Mesenchymal stem cell (in vitro differentiated cells and primary cell): ENCODE measurements at regions not wholly inside any gene's neighbourhood (a gene's known extent, or its start where the extent isn't known, plus 50 kb on each side); places are given as distances from the start of the nearest gene placed in this dataset.

Experiments
- DNase-seq: peaks from one replicate; pipeline ENCODE4 v3.0.0-alpha.2; 2013
- H2AFZ ChIP-seq: one replicate; pipeline ENCODE4 v1.6.1; 2013; ENCODE audit warnings: low read depth, mild to moderate bottlenecking, control low read depth, inconsistent platforms, low read length, moderate library complexity
- H2AK5ac ChIP-seq: 2 replicates; pipeline ENCODE4 v1.6.1; 2013; ENCODE audit warnings: low read length, moderate library complexity, mild to moderate bottlenecking, inconsistent platforms; ENCODE audit not compliant: severe bottlenecking
- H2BK120ac ChIP-seq: one replicate; pipeline ENCODE4 v1.6.1; 2013; ENCODE audit warnings: low read depth, mild to moderate bottlenecking, inconsistent platforms, low read length, moderate library complexity
- H2BK12ac ChIP-seq, 2 experiments: one replicate each; pipeline ENCODE4 v1.6.1; 2013; ENCODE audit warnings: inconsistent platforms in 2 of 2, low read length in 2 of 2, mild to moderate bottlenecking in 2 of 2, moderate library complexity in 2 of 2, control low read depth in 1 of 2
- H2BK15ac ChIP-seq: one replicate; pipeline ENCODE4 v1.6.1; 2013; ENCODE audit warnings: mild to moderate bottlenecking, low read depth, inconsistent platforms; ENCODE audit not compliant: poor library complexity, severe bottlenecking
- H2BK5ac ChIP-seq: 2 replicates; pipeline ENCODE4 v1.6.1; 2013; ENCODE audit warnings: low read depth, mild to moderate bottlenecking, low read length, control low read depth, inconsistent platforms; ENCODE audit not compliant: poor library complexity, severe bottlenecking
- H3K14ac ChIP-seq, 2 experiments: one replicate each; pipeline ENCODE4 v1.6.1; 2013; ENCODE audit warnings: inconsistent platforms in 2 of 2, low read length in 2 of 2, control low read depth in 1 of 2, mild to moderate bottlenecking in 1 of 2, moderate library complexity in 1 of 2
- H3K18ac ChIP-seq, 2 experiments: one replicate each; pipeline ENCODE4 v1.6.1; 2013; ENCODE audit warnings: inconsistent platforms in 2 of 2, low read length in 2 of 2, control low read depth in 1 of 2, low read depth in 1 of 2, mild to moderate bottlenecking in 1 of 2
- H3K23ac ChIP-seq, 2 experiments: one replicate each; pipeline ENCODE4 v1.6.1; 2013; ENCODE audit warnings: inconsistent platforms in 2 of 2, low read length in 2 of 2, mild to moderate bottlenecking in 2 of 2, moderate library complexity in 2 of 2, control low read depth in 1 of 2
- H3K27ac ChIP-seq: 2 replicates; pipeline ENCODE4 v1.5.1; 2013; ENCODE audit warnings: mild to moderate bottlenecking, moderate library complexity, low read length, control low read depth, inconsistent platforms; ENCODE audit not compliant: poor library complexity, severe bottlenecking
- H3K27me3 ChIP-seq, 2 experiments: 2 replicates each; pipeline versions ENCODE4 v1.6.1 to v1.7.0; 2013; ENCODE audit warnings: low read length in 2 of 2, mild to moderate bottlenecking in 2 of 2, moderate library complexity in 2 of 2, control low read depth in 1 of 2, inconsistent platforms in 1 of 2; ENCODE audit not compliant: control insufficient read depth in 1 of 2, insufficient read depth in 1 of 2
- H3K36me3 ChIP-seq, 2 experiments: 2 replicates each; pipeline versions ENCODE4 v1.6.1 to v1.7.0; 2013; ENCODE audit warnings: low read length in 2 of 2, control low read depth in 1 of 2, inconsistent platforms in 1 of 2, low read depth in 1 of 2, mild to moderate bottlenecking in 1 of 2; ENCODE audit not compliant: insufficient read depth in 2 of 2, control insufficient read depth in 1 of 2
- H3K4ac ChIP-seq, 2 experiments: one replicate each; pipeline ENCODE4 v1.6.1; 2013; ENCODE audit warnings: inconsistent platforms in 2 of 2, low read length in 2 of 2, mild to moderate bottlenecking in 2 of 2, moderate library complexity in 2 of 2, control low read depth in 1 of 2, low read depth in 1 of 2
- H3K4me1 ChIP-seq: 2 replicates; pipeline ENCODE4 v1.6.1; 2013; ENCODE audit warnings: low read depth, low read length, control low read depth; ENCODE audit not compliant: control insufficient read depth, insufficient read depth
- H3K4me2 ChIP-seq: 2 replicates; pipeline ENCODE4 v1.6.1; 2013; ENCODE audit warnings: low read length, mild to moderate bottlenecking, inconsistent platforms; ENCODE audit not compliant: poor library complexity, severe bottlenecking
- H3K4me3 ChIP-seq, 2 experiments: 2 replicates each; pipeline versions ENCODE4 v1.5.1 to v1.7.0; 2013; ENCODE audit warnings: low read length in 2 of 2, mild to moderate bottlenecking in 2 of 2, control low read depth in 1 of 2, low read depth in 1 of 2; ENCODE audit not compliant: insufficient read depth in 1 of 2
- H3K79me1 ChIP-seq: replicated peaks from 2 replicates; pipeline ENCODE4 v1.6.1; 2013; ENCODE audit warnings: mild to moderate bottlenecking, control low read depth, low read length, inconsistent platforms; ENCODE audit not compliant: poor library complexity, severe bottlenecking
- H3K9ac ChIP-seq: 2 replicates; pipeline ENCODE4 v1.7.0; 2013; ENCODE audit warnings: mild to moderate bottlenecking, low read length, moderate library complexity
- H3K9me3 ChIP-seq: 2 replicates; pipeline ENCODE4 v1.7.0; 2013; ENCODE audit warnings: mild to moderate bottlenecking, low read length; ENCODE audit not compliant: control insufficient read depth
- H4K8ac ChIP-seq: one replicate; pipeline ENCODE4 v1.6.1; 2013; ENCODE audit warnings: inconsistent platforms, mild to moderate bottlenecking, low read length, moderate library complexity
- H4K91ac ChIP-seq: one replicate; pipeline ENCODE4 v1.6.1; 2013; ENCODE audit warnings: mild to moderate bottlenecking, low read length, inconsistent platforms
- WGBS: methylation state at CpG from one replicate; pipeline ENCODE4 v1.1.7; 2013; ENCODE audit warnings: mixed read lengths; 5-methylcytosine and 5-hydroxymethylcytosine counted together

DNA sequence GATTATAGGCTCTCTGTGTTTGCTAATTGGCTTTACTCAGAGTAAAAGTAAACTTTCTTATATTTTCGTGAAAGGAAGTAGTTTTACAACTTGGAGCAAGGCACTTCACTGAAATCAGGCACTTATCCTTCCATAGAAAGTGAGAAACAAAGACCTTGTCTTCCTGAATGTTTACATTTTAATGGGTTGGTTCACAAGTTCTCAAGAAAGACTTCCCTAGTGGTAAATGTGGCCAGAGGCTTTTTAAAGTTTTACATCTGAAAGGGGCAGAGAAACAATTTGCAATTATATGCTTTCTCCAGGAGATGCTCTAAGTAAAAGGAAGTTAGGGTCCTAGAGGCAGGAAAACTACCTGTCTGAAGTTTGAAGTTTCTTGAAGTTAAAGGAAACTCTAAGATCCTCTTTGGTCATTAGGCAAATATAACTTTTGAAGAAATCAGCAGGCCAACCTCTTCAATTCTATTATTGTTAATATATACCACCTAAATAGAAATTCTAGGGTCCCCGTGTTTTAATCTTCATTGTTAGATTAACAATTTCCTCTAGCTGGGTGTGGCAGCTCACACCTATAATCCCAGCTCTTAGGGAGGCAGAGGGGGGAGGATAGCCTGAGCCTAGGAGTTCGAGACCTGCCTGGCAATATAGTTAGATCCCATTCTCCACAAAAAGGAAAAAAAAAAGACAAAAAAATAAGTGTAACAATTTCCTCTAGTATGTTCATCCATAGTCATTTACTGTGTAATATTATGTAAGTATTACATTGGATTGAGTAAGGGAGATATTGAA is 644.9 kb upstream of the FOXG1 start:
- WGBS = no CpG with 5 or more reads among the region's 3 CpGs
- no peak overlapping the region for H4K91ac ChIP-seq

DNA sequence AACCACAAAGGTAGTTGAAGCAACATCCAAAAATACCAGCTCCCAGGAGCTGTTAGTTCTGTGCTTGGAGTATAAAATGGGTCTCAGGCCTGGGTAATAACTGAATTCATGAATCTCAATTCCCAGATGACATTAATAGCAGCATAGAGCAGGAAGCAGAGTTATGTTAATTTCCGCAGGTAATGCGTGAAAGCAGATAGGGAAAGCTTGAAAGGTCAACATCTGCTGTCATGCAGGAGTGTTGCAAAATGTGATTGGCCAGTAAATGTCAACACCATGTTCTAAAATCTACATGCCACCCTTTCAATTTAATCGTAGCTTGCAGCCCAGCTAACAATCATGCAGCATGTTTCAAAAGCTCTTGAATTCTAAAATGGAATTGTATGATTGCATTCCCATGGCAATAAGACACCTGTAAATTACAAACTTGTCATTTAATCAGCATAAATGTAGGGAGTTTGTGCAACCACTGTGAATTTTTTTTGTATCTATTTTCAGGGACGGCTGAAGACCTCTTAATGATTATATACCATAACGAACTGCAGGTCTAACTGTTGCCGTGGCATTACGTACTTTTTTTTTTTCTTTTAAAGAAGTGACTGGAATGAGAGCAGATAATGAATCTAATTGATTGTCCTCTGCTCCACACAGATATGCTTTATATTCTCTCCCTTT is 635.8 kb upstream of the FOXG1 start:
- H2AFZ ChIP-seq = no peak overlapping the region
- H3K4me3 ChIP-seq = no peak overlapping the region
- no peak overlapping the region for H3K18ac ChIP-seq
- H3K9me3 ChIP-seq = peaks cover 12% of the 10 kb centered on the region
- no peak overlapping the region for H2BK120ac ChIP-seq
- no peak overlapping the region for H3K9ac ChIP-seq
- DNase-seq = no peak
- H4K91ac ChIP-seq = no peak overlapping the region
- H2BK5ac ChIP-seq = no peak overlapping the region
- H3K79me1 ChIP-seq = no peaks in the 10 kb centered on the region
- H2BK12ac ChIP-seq = no peak overlapping the region
- no peaks in the 10 kb centered on the region for H3K27me3 ChIP-seq
- no peak overlapping the region for H3K14ac ChIP-seq
- H3K4me1 ChIP-seq = no peaks in the 10 kb centered on the region
- H4K8ac ChIP-seq = no peak overlapping the region
- no peak overlapping the region for H3K4me2 ChIP-seq
- H2BK15ac ChIP-seq = no peak overlapping the region
- no peaks in the 10 kb centered on the region for H3K36me3 ChIP-seq
- H3K23ac ChIP-seq = no peak overlapping the region
- 74% methylated on average over 4 of the region's 7 CpGs for WGBS
- H3K4ac ChIP-seq = no peak overlapping the region
- no peak overlapping the region for H2AK5ac ChIP-seq
- H3K27ac ChIP-seq = no peak overlapping the region

More for the DNA sequence above, 644.9 kb upstream of the FOXG1 start:
- Histone ChIP-seq H3K9ac (no peak overlapping the region), H3K9me3 (no peaks in the 10 kb centered on the region), H2AFZ (no peak overlapping the region), H3K23ac (no peak overlapping the region), H3K4ac (no peak overlapping the region), H3K79me1 (no peaks in the 10 kb centered on the region), H2BK120ac (no peak overlapping the region), H3K27ac (no peak overlapping the region), H3K18ac (no peak overlapping the region), H2AK5ac (no peak overlapping the region), H2BK5ac (no peak overlapping the region), H3K4me3 (no peak overlapping the region), H3K14ac (no peak overlapping the region), H2BK12ac (no peak overlapping the region), H4K8ac (no peak overlapping the region), H3K27me3 (no peaks in the 10 kb centered on the region), H3K36me3 (no peaks in the 10 kb centered on the region), H3K4me2 (no peak overlapping the region), H3K4me1 (no peaks in the 10 kb centered on the region), H2BK15ac (no peak overlapping the region)
- DNase-seq = no peak

DNA sequence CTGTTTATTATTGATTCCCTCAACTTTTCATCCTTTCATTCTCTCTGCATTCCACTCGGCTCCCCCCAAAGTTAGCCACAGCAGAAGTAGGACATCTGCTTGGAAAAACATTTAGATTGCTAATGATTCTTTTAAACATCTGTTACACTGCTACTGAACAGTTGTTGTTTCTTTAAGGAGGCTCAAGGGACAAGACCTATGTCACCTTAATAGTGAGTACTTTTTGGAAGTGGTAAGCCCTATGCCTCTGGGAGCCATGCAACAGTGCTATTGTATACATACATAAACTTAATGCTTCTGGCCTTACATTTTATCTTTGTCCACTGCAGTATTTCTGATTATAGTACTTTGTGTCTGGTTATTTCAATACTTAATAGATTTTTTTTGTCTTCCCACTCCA is 628.2 kb upstream of the FOXG1 start:
- Histone ChIP-seq H4K91ac (no peak overlapping the region), H2BK12ac (no peak overlapping the region), H3K9me3 (no peaks in the 10 kb centered on the region), H3K4me3 (no peak overlapping the region), H3K27me3 (no peaks in the 10 kb centered on the region), H3K36me3 (no peaks in the 10 kb centered on the region), H2AK5ac (no peak overlapping the region), H3K4me1 (no peaks in the 10 kb centered on the region), H3K79me1 (no peaks in the 10 kb centered on the region), H4K8ac (no peak overlapping the region), H2BK120ac (no peak overlapping the region), H3K27ac (no peak overlapping the region), H2BK5ac (no peak overlapping the region), H3K4ac (no peak overlapping the region), H3K23ac (no peak overlapping the region), H2BK15ac (no peak overlapping the region), H3K18ac (no peak overlapping the region), H3K9ac (no peak overlapping the region), H3K14ac (no peak overlapping the region), H2AFZ (no peak overlapping the region), H3K4me2 (no peak overlapping the region)
- DNase-seq = no peak
- WGBS = no CpG with 5 or more reads among the region's 1 CpG

DNA sequence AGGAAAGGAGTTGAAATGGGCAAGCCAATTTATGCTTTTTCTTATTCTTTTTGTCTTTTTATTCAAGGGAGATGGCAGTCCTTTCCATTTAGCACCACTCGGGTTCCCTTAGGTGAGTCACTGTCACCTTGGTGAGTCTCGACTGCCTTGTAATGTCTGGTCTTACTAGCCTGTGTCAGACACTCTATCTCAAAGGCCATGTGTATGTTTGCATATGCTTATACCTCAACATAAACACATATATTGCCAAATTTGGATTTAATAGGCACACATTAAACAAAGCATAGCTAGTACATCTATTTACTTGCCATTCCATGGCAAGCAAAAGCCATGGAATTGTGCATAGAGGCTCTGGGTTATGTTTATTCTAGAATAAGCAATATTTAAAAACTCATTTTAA is 624.9 kb upstream of the FOXG1 start:
- H4K8ac ChIP-seq = no peak overlapping the region
- WGBS = 73% methylated on average over 2 of the region's 2 CpGs
- no peak overlapping the region for H2AK5ac ChIP-seq
- no peak overlapping the region for H2BK5ac ChIP-seq
- H3K4me2 ChIP-seq = no peak overlapping the region
- no peaks in the 10 kb centered on the region for H3K9me3 ChIP-seq
- no peak overlapping the region for H3K14ac ChIP-seq
- no peaks in the 10 kb centered on the region for H3K27me3 ChIP-seq
- H2BK15ac ChIP-seq = no peak overlapping the region
- no peak overlapping the region for H3K4me3 ChIP-seq
- H3K36me3 ChIP-seq = no peaks in the 10 kb centered on the region
- no peak overlapping the region for H3K27ac ChIP-seq
- H3K4ac ChIP-seq = no peak overlapping the region
- H3K18ac ChIP-seq = no peak overlapping the region
- no peaks in the 10 kb centered on the region for H3K79me1 ChIP-seq
- no peaks in the 10 kb centered on the region for H3K4me1 ChIP-seq
- no peak overlapping the region for H2AFZ ChIP-seq
- no peak overlapping the region for H2BK12ac ChIP-seq
- no peak overlapping the region for H3K9ac ChIP-seq
- H2BK120ac ChIP-seq = no peak overlapping the region
- no peak for DNase-seq
- no peak overlapping the region for H4K91ac ChIP-seq
- no peak overlapping the region for H3K23ac ChIP-seq
